ENCODE measurements at regions not wholly inside any gene's neighbourhood (a gene's known extent, or its start where the extent isn't known, plus 50 kb on each side); places are given as distances from the start of the nearest gene placed in this dataset.

- no peak for FAIRE-seq
Measured at GRCh38 chr2:195414537-195415100, 242.4 kb upstream of the SLC39A10 start.

GRCh38 chr2:195413944-195414343 is 243.1 kb upstream of the SLC39A10 start:
- FAIRE-seq, result no peak

More at GRCh38 chr2:195414537-195415100, 242.4 kb upstream of the SLC39A10 start:
- DNase-seq (ENCODE audit: insufficient read length, low spot score), result no peak

GRCh38 chr2:195413422-195413821 is 243.6 kb upstream of the SLC39A10 start:
- no peak for FAIRE-seq
- DNase-seq (ENCODE audit: insufficient read length, low spot score), result no peak

More at GRCh38 chr2:195413944-195414343, 243.1 kb upstream of the SLC39A10 start:
- DNase-seq (ENCODE audit: insufficient read length, low spot score), result no peak

DNA sequence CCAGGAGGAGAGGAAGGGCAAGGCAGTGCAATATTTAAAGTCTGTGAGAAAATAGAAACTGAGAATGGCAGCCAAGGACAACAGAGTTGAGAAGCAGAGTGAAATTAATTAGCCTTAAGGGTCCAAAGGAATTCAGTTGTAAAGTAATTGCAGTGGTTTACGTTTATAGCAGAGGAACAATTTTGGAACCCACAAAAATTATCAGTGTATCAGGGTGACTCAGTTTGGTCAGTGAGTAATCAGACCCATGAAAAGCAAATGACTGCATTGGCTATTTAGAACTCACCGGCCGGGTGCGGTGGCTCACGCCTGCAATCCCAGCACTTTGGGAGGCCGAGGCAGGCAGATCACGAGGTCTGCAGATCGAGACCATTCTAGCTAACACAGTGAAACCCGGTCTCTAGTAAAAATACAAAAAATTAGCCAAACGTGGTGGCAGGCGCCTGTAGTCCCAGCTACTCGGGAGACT is 245.8 kb upstream of the SLC39A10 start:
- DNase-seq (ENCODE audit: insufficient read length, low spot score), result no peak
- FAIRE-seq, result no peak

GRCh38 chr2:195410074-195410671 is 246.9 kb upstream of the SLC39A10 start:
- peak; percentile 23 for FAIRE-seq

DNA sequence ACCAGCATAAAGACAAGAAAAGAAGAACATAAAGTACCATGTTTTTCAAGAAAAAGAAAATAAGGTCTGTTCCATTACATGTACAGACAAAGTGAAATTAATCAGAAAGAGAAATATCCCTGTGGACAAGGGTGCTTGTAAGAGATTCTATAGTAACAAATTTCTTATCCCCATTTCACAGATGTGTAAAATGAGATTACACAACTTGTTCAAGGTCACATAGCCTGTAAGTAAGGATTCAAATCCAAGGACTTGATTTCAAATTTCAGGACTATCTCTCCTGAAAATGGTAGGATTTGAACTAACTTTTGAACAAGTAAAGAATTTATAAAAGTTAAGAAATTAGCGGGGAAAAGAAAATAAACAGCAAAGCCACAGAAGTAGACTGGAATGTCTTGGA is 248.2 kb upstream of the SLC39A10 start:
- DNase-seq (ENCODE audit: insufficient read length, low spot score) (no peak), FAIRE-seq (peak; percentile 66)

More at GRCh38 chr2:195410074-195410671, 246.9 kb upstream of the SLC39A10 start:
- DNase-seq (ENCODE audit: insufficient read length, low spot score), result no peak

- DNase-seq (ENCODE audit: insufficient read length, low spot score) (no peak), FAIRE-seq (no peak)
Measured at GRCh38 chr2:195408196-195408595, 248.8 kb upstream of the SLC39A10 start.

- no peak for DNase-seq (ENCODE audit: insufficient read length, low spot score)
- no peak for FAIRE-seq
Measured at GRCh38 chr2:195407783-195408182, 249.2 kb upstream of the SLC39A10 start.

DNA sequence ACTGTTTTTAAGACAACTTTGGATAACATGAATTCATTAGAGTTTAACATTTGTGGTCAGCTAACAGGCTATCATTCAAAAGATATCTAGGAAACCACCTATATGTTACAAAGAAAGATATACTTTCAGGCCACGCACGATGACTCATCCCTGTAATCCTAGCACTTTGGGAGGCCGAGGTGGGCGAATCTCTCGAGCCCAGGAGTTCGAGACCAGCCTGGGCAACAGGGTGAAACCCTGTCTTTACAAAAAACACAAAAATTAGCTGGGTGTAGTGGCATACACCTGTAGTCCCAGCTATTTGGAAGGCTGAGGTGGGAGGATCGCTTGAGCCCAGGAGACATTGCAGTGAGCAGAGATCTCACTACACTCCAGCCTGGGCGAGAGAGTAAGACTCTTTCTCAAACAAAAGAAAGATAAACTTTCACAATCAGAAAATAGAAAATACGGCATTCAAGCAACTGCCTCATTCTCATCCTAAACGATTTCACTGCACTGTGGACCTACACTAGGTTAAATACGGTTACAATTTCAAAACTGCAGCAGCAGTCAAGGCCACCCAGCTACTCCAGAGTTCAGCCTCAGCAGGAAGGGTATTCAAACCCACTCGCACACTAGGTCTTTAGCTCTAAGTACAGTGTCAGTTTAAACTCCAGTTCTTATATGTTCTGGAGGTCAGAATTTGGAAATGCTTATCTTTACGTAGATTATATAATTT is 250.0 kb upstream of the SLC39A10 start:
- FAIRE-seq (peak; percentile 35), DNase-seq (ENCODE audit: insufficient read length, low spot score) (no peak)

- no peak for FAIRE-seq
- DNase-seq (ENCODE audit: insufficient read length, low spot score), result no peak
Measured at GRCh38 chr2:195404651-195405050, 252.4 kb upstream of the SLC39A10 start.

GRCh38 chr2:195396479-195396878 is 260.5 kb upstream of the SLC39A10 start:
- FAIRE-seq, result no peak

GRCh38 chr2:195395362-195395761 is 261.7 kb upstream of the SLC39A10 start:
- FAIRE-seq, result no peak

More at GRCh38 chr2:195396479-195396878, 260.5 kb upstream of the SLC39A10 start:
- DNase-seq (ENCODE audit: insufficient read length, low spot score), result no peak

GRCh38 chr2:195392446-195393336 is 264.3 kb upstream of the SLC39A10 start:
- peak; percentile 76 for FAIRE-seq

More at GRCh38 chr2:195395362-195395761, 261.7 kb upstream of the SLC39A10 start:
- no peak for DNase-seq (ENCODE audit: insufficient read length, low spot score)

GRCh38 chr2:195390686-195391321 is 266.2 kb upstream of the SLC39A10 start:
- DNase-seq (ENCODE audit: insufficient read length, low spot score) (no peak), FAIRE-seq (no peak)

More at GRCh38 chr2:195392446-195393336, 264.3 kb upstream of the SLC39A10 start:
- no peak for DNase-seq (ENCODE audit: insufficient read length, low spot score)

DNA sequence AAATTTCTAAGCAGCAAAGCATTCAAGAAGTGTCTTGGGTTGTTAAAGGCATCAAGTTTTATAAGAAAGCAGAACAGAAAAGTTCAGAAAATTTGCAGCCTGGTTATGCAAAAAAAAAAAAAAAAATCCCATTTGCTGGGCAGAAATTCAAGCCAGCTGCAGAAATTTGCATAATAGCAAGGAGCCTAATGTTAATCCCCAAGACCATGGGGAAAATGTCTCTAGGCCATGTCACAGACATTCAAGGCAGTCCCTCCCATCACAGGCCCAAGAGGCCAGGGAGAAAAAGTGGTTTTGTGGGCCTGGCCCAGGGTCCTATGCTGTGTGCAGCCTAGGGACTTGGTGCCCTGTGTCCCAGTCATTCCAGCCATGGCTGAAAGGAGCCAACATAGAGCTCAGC is 269.0 kb upstream of the SLC39A10 start:
- no peak for FAIRE-seq
- DNase-seq (ENCODE audit: insufficient read length, low spot score), result no peak

DNA sequence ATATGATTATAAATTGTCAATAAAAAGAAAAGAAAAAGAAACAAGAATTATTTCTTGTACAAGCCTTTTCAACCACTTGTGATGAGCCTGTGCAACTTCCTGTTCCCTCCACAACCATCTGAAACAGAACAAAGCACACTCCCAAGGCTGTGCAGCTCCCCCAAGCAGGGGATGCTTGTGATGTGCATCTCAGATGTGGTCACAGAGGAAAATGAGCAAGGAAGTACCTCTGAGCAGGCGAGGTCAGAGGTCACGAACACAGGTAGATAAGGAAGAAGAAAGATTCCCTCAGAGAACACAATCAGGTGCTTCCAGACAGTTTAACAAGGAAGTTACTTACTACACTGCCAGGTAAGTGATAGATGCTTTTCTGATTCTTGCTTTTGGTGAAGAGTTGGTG is 274.8 kb upstream of the SLC39A10 start:
- FAIRE-seq (no peak), DNase-seq (ENCODE audit: insufficient read length, low spot score) (no peak)

- peak; percentile 4 for FAIRE-seq
Measured at GRCh38 chr2:195370167-195370943, 286.7 kb upstream of the SLC39A10 start.

GRCh38 chr2:195369218-195369587 is 287.8 kb upstream of the SLC39A10 start:
- FAIRE-seq (no peak), DNase-seq (ENCODE audit: insufficient read length, low spot score) (no peak)

More at GRCh38 chr2:195370167-195370943, 286.7 kb upstream of the SLC39A10 start:
- DNase-seq (ENCODE audit: insufficient read length, low spot score), result no peak
